Activated B cell treated with CpG ODN at 0.5 μM for 24 hours (primary cell): ENCODE measurements at regions not wholly inside any gene's neighbourhood (a gene's known extent, or its start where the extent isn't known, plus 50 kb on each side); places are given as distances from the start of the nearest gene placed in this dataset.

Experiments used
- ATAC-seq: fragments of 200-7000 bp; cut with Tn5 transposase; one replicate; pipeline ENCODE4 v1.10.0; 2021; ENCODE audit warnings: low read depth, mild to moderate bottlenecking, moderate library complexity
- CTCF ChIA-PET: fragments of 350-600 bp; sonication (Branson Sonifier 250); formaldehyde crosslinking; loops from one replicate; lab custom pipeline; 2021; ENCODE audit warnings: antibody characterized with exemption; lab: Charles Lee
- POLR2A ChIA-PET: fragments of 350-600 bp; sonication (Branson Sonifier 250); formaldehyde crosslinking; loops from one replicate; lab custom pipeline; 2021; ENCODE audit warnings: antibody characterized with exemption; lab: Charles Lee
- DNase-seq: peaks from one replicate; pipeline ENCODE4 v3.0.0; 2022
- H3K27ac Mint-ChIP-seq: one replicate; pipeline ENCODE4 v1.8.0; 2020; ENCODE audit warnings: mixed read lengths
- H3K27me3 Mint-ChIP-seq: one replicate; pipeline ENCODE4 v1.8.0; 2021; ENCODE audit warnings: mixed read lengths
- H3K36me3 Mint-ChIP-seq: one replicate; pipeline ENCODE4 v1.8.0; 2021; ENCODE audit warnings: low read depth, mixed read lengths
- H3K4me1 Mint-ChIP-seq: one replicate; pipeline ENCODE4 v1.8.0; 2021; ENCODE audit warnings: mixed read lengths
- H3K4me3 Mint-ChIP-seq: one replicate; pipeline ENCODE4 v1.8.0; 2020; ENCODE audit warnings: mild to moderate bottlenecking, mixed read lengths
- H3K9me3 Mint-ChIP-seq: one replicate; pipeline ENCODE4 v1.8.0; 2020; ENCODE audit warnings: mixed read lengths
- intact Hi-C: fragments of 100-400 bp; cut with micrococcal nuclease; formaldehyde crosslinking; loops from one replicate; pipeline ENCODE4 v1.15.1; 2024
- TF ChIP-seq, protein P1 (sequence below): fragments of 200-600 bp; IDR thresholded peaks from one replicate; pipeline ENCODE4 v1.8.0; 2022; ENCODE audit warnings: antibody characterized with exemption, mild to moderate bottlenecking

DNA sequence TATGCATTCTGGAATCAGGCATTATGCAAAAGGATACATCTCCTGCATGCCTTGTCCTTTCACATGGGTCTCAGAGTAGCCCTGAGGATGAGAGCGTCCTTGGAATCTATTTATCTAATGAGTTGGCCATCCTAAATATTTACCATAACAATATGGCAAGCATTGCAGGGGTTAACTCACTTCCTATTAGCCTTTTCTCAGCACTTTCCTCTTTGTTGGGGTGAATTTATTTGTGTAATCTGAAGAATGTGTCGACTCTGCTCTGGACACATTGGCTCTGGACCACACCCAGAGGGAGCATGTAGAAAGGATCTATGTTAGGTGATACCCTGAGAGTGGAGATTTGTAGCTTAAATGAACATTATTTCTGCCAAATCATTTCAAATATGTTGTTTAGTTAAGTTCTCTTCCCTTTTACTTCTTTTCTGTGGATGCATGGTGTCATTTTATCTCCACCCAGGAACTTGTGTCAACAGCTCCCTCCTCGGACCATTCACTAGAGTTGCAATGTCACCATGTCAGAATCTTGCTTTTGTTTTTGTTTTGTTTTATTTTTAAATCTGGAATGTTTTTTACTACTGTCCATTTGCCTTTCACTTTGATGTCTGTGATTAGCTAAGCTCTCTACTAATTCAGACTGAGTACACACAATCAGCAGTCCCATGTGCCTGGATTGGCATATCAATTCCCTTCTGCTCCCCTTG, 757.0 kb upstream of the MMS22L start:
- Mint-ChIP-seq H3K4me1 (no peaks in the 10 kb centered on the region), H3K27ac (no peak overlapping the region), H3K36me3 (no peaks in the 10 kb centered on the region), H3K4me3 (no peak overlapping the region), H3K27me3 (peaks cover 3% of the 10 kb centered on the region), H3K9me3 (no peaks in the 10 kb centered on the region)
- TF ChIP-seq, protein P1, sequence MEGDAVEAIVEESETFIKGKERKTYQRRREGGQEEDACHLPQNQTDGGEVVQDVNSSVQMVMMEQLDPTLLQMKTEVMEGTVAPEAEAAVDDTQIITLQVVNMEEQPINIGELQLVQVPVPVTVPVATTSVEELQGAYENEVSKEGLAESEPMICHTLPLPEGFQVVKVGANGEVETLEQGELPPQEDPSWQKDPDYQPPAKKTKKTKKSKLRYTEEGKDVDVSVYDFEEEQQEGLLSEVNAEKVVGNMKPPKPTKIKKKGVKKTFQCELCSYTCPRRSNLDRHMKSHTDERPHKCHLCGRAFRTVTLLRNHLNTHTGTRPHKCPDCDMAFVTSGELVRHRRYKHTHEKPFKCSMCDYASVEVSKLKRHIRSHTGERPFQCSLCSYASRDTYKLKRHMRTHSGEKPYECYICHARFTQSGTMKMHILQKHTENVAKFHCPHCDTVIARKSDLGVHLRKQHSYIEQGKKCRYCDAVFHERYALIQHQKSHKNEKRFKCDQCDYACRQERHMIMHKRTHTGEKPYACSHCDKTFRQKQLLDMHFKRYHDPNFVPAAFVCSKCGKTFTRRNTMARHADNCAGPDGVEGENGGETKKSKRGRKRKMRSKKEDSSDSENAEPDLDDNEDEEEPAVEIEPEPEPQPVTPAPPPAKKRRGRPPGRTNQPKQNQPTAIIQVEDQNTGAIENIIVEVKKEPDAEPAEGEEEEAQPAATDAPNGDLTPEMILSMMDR = no peak
- DNase-seq (no peak), ATAC-seq (no peak)
- ChIA-PET POLR2A (no interaction called here), CTCF (no interaction called here)
- intact Hi-C loops = loop anchor here (5.0 kb wide), 1 partner anchor 543 kb away; no protein-coding TSS in a partner anchor

DNA sequence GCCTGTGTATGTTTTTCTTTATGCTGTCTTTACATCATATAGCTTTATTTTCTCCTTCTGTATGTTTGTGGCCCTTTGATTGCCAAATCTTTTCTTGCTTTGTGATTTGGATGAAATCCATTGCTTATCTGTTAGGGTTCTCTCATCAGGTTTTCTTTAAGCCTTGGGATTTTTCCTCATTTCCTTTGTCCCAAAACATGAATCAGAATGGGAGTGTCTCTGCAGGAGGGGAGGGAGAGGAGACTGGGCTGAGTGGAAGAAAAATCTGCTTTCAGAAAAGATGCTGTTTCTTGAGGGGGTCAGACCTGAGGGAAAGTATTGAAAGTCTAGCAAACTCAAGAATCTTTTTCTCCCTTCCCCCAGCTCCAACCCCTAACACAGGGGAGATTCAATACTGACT, 758.0 kb upstream of the MMS22L start:
- TF ChIP-seq, protein P1 = no peak
- Mint-ChIP-seq H3K27ac (no peak overlapping the region), H3K4me1 (no peaks in the 10 kb centered on the region), H3K27me3 (peaks cover 3% of the 10 kb centered on the region), H3K9me3 (no peaks in the 10 kb centered on the region), H3K36me3 (no peaks in the 10 kb centered on the region), H3K4me3 (no peak overlapping the region)
- POLR2A ChIA-PET = no interaction called here
- intact Hi-C loops = loop anchor here (5.0 kb wide), 1 partner anchor 544 kb away; no protein-coding TSS in a partner anchor
- ATAC-seq (no peak), DNase-seq (no peak)
- CTCF ChIA-PET = no interaction called here

GRCh38 chr6:98041921-98042320, 758.9 kb upstream of the MMS22L start:
- ATAC-seq = no peak
- H3K36me3 Mint-ChIP-seq = no peaks in the 10 kb centered on the region
- no peak for DNase-seq
- no peaks in the 10 kb centered on the region for H3K9me3 Mint-ChIP-seq
- no peaks in the 10 kb centered on the region for H3K4me1 Mint-ChIP-seq
- TF ChIP-seq, protein P1 = no peak
- CTCF ChIA-PET = no interaction called here
- intact Hi-C loops = loop anchor here (5.0 kb wide), 1 partner anchor 545 kb away; no protein-coding TSS in a partner anchor
- no peak overlapping the region for H3K4me3 Mint-ChIP-seq
- POLR2A ChIA-PET = no interaction called here
- H3K27ac Mint-ChIP-seq = no peak overlapping the region
- peaks cover 3% of the 10 kb centered on the region for H3K27me3 Mint-ChIP-seq

GRCh38 chr6:98044151-98044561, 761.1 kb upstream of the MMS22L start:
- TF ChIP-seq, protein P1 = no peak
- Mint-ChIP-seq H3K27ac (no peak overlapping the region), H3K4me1 (no peaks in the 10 kb centered on the region), H3K36me3 (no peaks in the 10 kb centered on the region), H3K27me3 (peaks cover 3% of the 10 kb centered on the region), H3K4me3 (no peak overlapping the region), H3K9me3 (no peaks in the 10 kb centered on the region)
- ChIA-PET POLR2A (no interaction called here), CTCF (no interaction called here)
- ATAC-seq = no peak
- no peak for DNase-seq
- intact Hi-C loops = loop anchor here (5.0 kb wide), 1 partner anchor 547 kb away; no protein-coding TSS in a partner anchor

- TF ChIP-seq, protein P1 = no peak
- DNase-seq (no peak), ATAC-seq (no peak)
- no peaks in the 10 kb centered on the region for H3K27me3 Mint-ChIP-seq
- H3K4me1 Mint-ChIP-seq = no peaks in the 10 kb centered on the region
- ChIA-PET CTCF (no interaction called here), POLR2A (no interaction called here)
- intact Hi-C loops = loop anchor here (5.0 kb wide), 1 partner anchor 548 kb away; no protein-coding TSS in a partner anchor
- no peak overlapping the region for H3K27ac Mint-ChIP-seq
- H3K36me3 Mint-ChIP-seq = no peaks in the 10 kb centered on the region
- no peak overlapping the region for H3K4me3 Mint-ChIP-seq
- H3K9me3 Mint-ChIP-seq = no peaks in the 10 kb centered on the region
Observed at GRCh38 chr6:98044791-98045470, 761.9 kb upstream of the MMS22L start.
